AG04449 (cell line): ENCODE measurements at regions not wholly inside any gene's neighbourhood (a gene's known extent, or its start where the extent isn't known, plus 50 kb on each side); places are given as distances from the start of the nearest gene placed in this dataset.

Source experiments
- CTCF ChIA-PET: fragments of 350-600 bp; formaldehyde crosslinking; extraction: SDS; loops from one replicate; lab custom pipeline; 2021; ENCODE audit warnings: antibody characterized with exemption; lab: Yijun Ruan, JAX
- POLR2A ChIA-PET: fragments of 400-600, 350-600 bp; formaldehyde crosslinking; extraction: SDS; loops from one replicate; lab custom pipeline; 2020; ENCODE audit warnings: antibody characterized with exemption, inconsistent platforms; lab: Yijun Ruan, JAX
- DNase-seq: peaks from one replicate; pipeline ENCODE4 v3.0.0-alpha.2; 2010; ENCODE audit warnings: low read depth, low spot score
- H3K4me3 ChIP-seq: 2 replicates; pipeline ENCODE4 v1.5.1; 2011; ENCODE audit warnings: low read depth, mild to moderate bottlenecking, control low read depth, low read length
- TF ChIP-seq, protein P1 (sequence below): IDR thresholded peaks from one replicate; pipeline ENCODE4 v1.5.1; 2011; ENCODE audit warnings: mild to moderate bottlenecking, moderate library complexity, low read length, control low read depth, inconsistent platforms; ENCODE audit not compliant: insufficient read depth; ENCODE audit errors: missing control alignments

- TF ChIP-seq, protein P1, sequence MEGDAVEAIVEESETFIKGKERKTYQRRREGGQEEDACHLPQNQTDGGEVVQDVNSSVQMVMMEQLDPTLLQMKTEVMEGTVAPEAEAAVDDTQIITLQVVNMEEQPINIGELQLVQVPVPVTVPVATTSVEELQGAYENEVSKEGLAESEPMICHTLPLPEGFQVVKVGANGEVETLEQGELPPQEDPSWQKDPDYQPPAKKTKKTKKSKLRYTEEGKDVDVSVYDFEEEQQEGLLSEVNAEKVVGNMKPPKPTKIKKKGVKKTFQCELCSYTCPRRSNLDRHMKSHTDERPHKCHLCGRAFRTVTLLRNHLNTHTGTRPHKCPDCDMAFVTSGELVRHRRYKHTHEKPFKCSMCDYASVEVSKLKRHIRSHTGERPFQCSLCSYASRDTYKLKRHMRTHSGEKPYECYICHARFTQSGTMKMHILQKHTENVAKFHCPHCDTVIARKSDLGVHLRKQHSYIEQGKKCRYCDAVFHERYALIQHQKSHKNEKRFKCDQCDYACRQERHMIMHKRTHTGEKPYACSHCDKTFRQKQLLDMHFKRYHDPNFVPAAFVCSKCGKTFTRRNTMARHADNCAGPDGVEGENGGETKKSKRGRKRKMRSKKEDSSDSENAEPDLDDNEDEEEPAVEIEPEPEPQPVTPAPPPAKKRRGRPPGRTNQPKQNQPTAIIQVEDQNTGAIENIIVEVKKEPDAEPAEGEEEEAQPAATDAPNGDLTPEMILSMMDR = no peak
- no peak for DNase-seq
- ChIA-PET CTCF (no interaction called here), POLR2A (no interaction called here)
- no peak overlapping the region for H3K4me3 ChIP-seq
Measured at GRCh38 chr9:27715651-27716050, 142.4 kb upstream of the C9orf72 start.

- ChIA-PET POLR2A (no interaction called here), CTCF (no interaction called here)
- H3K4me3 ChIP-seq = no peak overlapping the region
- no peak for DNase-seq
- TF ChIP-seq, protein P1 = no peak
Measured at GRCh38 chr9:27717991-27718390, 144.7 kb upstream of the C9orf72 start.

- POLR2A ChIA-PET = no interaction called here
- TF ChIP-seq, protein P1 = no peak
- CTCF ChIA-PET = no interaction called here
- H3K4me3 ChIP-seq = no peak overlapping the region
- DNase-seq = no peak
Measured at GRCh38 chr9:27719711-27720110, 146.4 kb upstream of the C9orf72 start.

DNA sequence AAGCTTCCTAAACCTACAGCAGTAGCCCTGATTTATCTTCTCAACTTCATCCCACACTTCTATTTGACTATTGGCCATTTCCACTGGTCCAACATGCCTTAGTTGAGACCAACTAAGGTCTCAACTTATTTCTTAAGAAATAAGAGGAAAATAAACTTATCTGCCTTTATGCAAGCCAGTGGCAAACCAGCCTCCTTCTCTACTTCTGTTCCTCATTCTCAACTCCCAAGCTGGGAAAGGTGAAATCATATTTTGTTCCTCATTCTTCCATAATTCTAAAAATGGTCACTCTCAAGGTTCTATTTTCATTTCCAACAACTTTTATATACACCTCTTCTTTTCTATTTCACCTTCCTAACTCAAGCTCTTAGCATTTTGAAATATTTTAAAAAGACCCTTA lies 149.6 kb upstream of the C9orf72 start:
- POLR2A ChIA-PET = no interaction called here

GRCh38 chr9:27726244-27727081 lies 153.2 kb upstream of the C9orf72 start:
- ChIA-PET POLR2A (no interaction called here), CTCF (interaction anchor here (1.6 kb wide), 1 partner anchor 347 kb away, joined by 13 read pairs; no protein-coding TSS in a partner anchor)
- peak; percentile 2 for DNase-seq
- no peak overlapping the region for H3K4me3 ChIP-seq
- TF ChIP-seq, protein P1 = peak; percentile 79

More for the DNA sequence above, 149.6 kb upstream of the C9orf72 start:
- H3K4me3 ChIP-seq = no peak overlapping the region
- CTCF ChIA-PET = interaction anchor here (1.2 kb wide), 1 partner anchor 390 kb away, joined by 4 read pairs; no protein-coding TSS in a partner anchor
- DNase-seq = no peak
- TF ChIP-seq, protein P1 = no peak

DNA sequence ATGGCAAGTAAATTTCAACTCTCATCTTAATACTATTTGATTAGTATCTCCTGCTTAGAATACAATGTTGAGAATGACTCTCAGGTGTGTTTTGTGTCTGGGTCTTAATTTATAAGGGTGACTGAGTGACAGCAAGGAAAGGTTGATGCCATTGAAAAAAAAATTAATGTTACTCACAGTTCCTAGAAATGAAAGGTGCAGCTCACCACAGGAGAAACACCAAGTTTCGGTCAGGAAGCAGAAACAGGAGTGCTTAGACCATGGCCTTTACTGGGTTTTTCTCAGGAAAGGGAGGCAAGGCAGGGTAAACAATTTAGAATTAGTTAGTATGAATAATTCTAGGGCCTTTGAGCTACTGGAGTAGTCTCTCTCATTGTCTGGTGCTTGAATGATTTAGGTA lies 159.2 kb upstream of the C9orf72 start:
- TF ChIP-seq, protein P1 = no peak
- ChIA-PET POLR2A (no interaction called here), CTCF (no interaction called here)
- DNase-seq = no peak
- H3K4me3 ChIP-seq = no peak overlapping the region
